GM19351 (cell line): ENCODE measurements at regions not wholly inside any gene's neighbourhood (a gene's known extent, or its start where the extent isn't known, plus 50 kb on each side); places are given as distances from the start of the nearest gene placed in this dataset.

ENCODE experiments used
- ATAC-seq: cut with Tn5 transposase; IDR thresholded peaks from one replicate; pipeline ENCODE4 v1.9.1; 2021; ENCODE audit warnings: mild to moderate bottlenecking, moderate library complexity; ENCODE audit not compliant: unreplicated experiment

- ATAC-seq, result no peak
Measured at GRCh38 chr22:48686694-48687302, 1140.9 kb downstream of the BRD1 start.

- ATAC-seq, result no peak
Measured at GRCh38 chr22:48685767-48686166, 1141.9 kb downstream of the BRD1 start.

- ATAC-seq, result no peak
Measured at GRCh38 chr22:48683640-48684039, 1144.0 kb downstream of the BRD1 start.

GRCh38 chr22:48682504-48682903, 1145.2 kb downstream of the BRD1 start:
- no peak for ATAC-seq

GRCh38 chr22:48680601-48681000, 1147.1 kb downstream of the BRD1 start:
- no peak for ATAC-seq

DNA sequence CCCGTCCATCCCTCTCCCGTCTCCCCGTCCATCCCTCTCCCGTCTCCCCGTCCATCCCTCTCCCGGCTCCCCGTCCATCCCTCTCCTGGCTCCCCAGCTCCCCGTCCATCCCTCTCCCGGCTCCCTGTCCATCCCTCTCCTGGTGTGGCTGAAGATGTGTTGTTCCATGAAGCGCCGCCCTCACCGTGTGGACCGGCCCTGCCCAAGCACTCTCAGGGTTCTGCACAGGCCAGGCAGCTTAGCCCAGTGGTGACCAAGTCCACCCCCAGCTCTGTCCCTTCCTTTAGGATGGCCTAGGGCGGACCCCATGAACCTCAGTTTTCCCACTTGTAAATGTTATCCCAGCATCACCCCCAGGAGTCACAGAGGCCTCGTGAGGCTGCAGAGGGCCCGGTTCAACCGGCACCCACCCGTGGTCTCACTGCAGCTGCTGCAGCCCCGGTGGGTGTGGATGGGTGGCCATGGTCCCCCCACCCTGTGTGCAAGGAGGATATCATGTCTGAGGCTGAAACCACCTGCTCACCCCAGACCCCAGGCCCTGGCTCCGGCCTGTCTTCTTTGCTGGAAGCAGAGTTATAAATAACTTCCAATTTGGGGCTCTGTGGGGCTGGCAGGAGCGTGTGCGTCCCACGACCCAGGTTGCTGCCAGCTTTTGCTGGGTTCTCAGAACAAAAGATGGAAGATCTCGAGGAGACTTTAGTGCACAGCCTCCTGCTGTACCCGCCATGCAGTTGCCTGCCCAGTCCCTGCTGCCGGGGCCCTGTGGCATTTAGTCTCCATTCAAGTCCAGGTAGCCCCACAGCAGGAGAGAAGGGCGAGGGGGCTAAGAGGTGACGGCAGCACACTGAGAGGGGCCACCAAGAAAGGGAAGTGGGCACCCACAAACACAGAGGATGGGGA, 1147.8 kb downstream of the BRD1 start:
- ATAC-seq, result no peak

- ATAC-seq, result no peak
Measured at GRCh38 chr22:48678171-48679135, 1149.2 kb downstream of the BRD1 start.

DNA sequence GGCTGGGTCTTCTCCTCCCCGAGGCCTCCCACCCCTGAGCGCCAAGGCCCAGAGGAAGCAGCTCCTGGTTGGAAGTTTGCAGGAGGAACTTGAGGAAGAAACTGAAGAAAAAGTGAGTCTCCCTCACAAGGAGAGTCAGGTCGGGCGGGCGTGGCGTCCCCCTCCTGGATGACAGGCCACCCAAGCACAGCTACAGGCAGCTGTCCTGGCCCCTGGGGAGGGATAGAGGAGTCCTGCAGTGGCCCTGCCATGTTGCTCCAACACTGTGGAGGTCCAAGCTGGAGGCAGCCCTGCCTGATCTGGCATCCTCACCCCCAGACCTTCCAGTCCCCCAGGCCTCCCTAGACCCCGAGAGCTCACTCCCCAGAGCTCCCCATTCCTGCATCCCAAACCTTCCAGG, 1150.1 kb downstream of the BRD1 start:
- no peak for ATAC-seq

- ATAC-seq, result no peak
Measured at GRCh38 chr22:48677168-48677520, 1150.5 kb downstream of the BRD1 start.

DNA sequence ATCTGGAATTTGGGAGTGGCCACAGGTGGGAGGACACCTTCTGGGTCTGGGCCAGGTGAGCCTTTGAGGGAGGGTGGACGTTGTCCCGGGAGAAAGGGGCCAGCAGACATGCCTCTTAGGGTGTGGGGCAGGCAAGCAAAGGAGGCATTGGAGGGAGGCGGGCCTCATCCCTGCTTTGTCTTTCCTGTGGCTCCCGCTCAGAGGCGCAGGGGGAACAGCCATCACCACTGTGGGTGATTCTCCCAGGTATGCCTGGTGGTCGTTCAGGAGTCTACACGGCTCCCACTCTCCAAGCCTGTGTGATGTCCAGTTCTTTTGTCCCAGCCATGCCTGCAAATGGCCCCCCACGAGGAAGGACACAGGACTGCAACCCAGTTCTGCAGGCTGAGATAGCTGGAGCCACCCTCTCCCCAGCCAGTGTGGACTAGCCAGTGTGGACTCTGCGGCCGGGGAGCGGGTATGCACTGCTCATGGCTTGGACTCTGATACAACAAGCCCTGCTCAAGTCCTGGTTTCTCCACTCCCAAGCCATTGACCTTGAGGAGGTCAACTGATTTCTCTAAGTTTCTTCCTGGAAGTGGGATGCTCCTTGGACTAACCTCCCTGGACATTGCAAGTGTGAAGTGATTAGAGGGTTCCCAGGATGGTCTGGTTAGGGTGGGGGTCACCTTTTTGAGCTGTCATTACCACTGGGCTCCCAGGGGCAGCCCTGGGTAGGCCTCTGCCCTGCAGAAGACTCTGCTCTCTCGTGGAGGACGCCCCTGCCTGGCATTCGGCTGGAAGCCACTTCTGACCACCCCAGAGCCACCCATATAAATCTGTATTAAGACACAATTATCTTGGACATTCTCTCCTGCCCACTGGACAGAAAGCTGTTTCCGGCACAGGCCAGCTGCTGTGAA, 1151.2 kb downstream of the BRD1 start:
- ATAC-seq, result no peak

DNA sequence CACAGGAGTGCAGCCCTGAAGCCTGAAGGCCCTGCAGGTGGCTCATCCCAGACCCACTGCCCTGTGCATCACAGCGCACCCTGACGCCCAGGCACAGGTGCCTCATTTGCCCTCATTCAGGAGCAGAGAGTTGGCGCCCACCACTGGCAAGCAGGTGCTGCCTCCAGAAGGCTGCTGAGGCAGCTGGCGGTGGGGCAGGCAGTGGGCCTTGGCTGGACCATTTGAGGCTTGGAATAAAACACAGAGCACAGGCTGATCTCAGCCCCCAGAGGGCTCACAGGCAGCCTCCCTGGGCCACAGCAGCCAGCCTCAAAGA, 1151.9 kb downstream of the BRD1 start:
- ATAC-seq, result no peak

GRCh38 chr22:48675141-48675829, 1152.4 kb downstream of the BRD1 start:
- no peak for ATAC-seq

DNA sequence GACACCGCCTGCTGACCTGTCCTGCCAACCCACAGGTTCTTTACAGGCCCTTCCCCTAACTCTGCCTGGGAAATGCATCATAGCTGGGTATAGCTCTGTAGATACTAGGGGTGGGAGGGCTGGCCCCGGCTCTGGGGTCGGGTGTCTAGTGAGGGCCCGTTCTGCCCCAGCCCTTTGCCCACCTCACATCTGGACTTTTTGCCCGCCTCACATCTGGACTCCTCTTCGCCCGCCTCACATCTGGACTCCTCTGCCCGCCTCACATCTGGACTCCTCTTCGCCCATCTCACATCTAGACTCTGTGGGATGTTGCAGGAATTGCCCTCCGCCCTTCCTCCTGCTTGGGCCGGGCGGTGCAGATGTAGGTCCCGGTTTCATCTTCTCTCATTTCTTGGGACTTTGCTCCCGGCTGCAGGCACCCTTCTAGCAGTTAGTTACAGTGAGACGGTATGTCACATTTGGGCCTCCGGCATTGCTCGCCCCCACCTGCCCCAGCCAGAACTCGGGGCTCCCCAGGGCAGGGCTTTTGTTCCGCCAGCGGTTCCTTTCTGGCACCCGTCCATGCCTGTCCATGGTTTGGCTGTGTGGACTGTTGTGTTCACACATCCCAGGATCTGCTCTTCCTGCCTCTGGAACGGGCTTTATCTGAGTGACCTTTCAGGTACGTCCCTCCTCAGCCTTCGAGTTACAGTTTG, 1153.7 kb downstream of the BRD1 start:
- no peak for ATAC-seq

- no peak for ATAC-seq
Measured at GRCh38 chr22:48672387-48672786, 1155.3 kb downstream of the BRD1 start.

DNA sequence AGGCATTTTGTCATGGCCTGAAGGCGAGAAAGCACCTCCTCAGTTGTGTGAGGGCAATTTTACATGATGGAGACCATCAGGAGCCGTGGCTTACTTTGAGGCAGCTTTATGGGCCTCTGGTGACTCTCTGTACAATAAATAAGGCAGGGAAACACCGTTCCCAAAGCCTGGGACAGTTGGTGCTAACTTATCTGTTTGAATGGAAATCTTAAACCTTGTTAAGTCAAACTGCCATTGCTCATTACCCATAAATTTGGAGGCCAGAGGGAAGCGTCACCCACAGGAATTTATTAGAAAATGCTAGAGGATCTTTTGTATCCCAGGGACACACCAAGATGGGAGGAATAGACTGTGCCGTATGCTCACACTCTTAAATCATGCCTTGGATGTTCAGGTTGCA, 1156.9 kb downstream of the BRD1 start:
- no peak for ATAC-seq

GRCh38 chr22:48669986-48670716, 1157.5 kb downstream of the BRD1 start:
- ATAC-seq, result no peak

- no peak for ATAC-seq
Measured at GRCh38 chr22:48669226-48669625, 1158.4 kb downstream of the BRD1 start.

DNA sequence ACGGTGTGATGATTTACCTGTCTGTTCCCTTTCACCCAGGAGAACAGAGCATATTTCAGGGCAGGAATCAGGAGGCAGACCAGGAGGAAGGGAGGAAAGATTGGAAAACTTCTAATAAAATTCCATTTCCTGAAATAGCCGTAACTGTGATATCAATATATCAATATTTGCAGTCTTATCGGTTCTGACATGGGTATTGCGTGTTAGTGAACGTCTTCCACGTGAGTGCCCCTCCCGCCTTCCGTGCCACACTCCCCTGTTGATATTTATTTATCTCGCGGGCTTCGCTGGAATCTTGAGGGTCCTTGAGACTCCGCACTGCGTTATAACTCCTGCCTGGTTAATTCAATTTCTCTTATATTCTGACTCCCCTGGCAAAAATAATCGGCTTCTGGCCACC, 1160.4 kb downstream of the BRD1 start:
- ATAC-seq, result no peak

DNA sequence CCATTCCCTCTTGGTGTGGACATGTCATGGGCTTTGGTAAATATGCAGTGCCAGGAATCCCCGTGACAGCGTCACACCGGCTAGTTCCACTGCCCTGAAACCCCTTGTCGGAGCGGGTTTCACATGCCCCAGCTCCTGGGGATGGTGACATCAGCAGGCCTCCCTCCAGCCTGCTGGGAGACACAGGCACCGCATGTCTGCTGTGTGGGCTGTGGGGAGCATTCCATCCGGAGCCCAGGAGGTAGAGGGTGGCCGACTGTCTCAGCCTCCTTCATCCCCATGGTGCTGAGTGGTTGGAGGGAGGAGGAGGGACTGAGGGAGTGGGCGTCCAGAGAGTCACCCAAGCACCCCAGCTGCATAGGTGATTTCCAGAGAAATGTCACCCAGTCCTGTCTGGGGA, 1161.1 kb downstream of the BRD1 start:
- no peak for ATAC-seq
